ENCODE measurements at regions not wholly inside any gene's neighbourhood (a gene's known extent, or its start where the extent isn't known, plus 50 kb on each side); places are given as distances from the start of the nearest gene placed in this dataset.

- Histone ChIP-seq H3K27me3 (ENCODE audit: insufficient read depth, low read depth) (no peaks in the 10 kb centered on the region), H3K79me2 (ENCODE audit: low read depth) (no peaks in the 10 kb centered on the region), H3K27ac (no peak overlapping the region), H3K36me3 (ENCODE audit: low read depth) (no peaks in the 10 kb centered on the region), H3F3A (ENCODE audit: insufficient read depth, low read depth) (no peaks in the 10 kb centered on the region), H3K9me3 (ENCODE audit: insufficient read depth, low read depth) (no peaks in the 10 kb centered on the region), H2AFZ (no peak overlapping the region), H3K4me1 (replicated peaks; ENCODE audit: insufficient read depth) (no peaks in the 10 kb centered on the region), H4K20me1 (ENCODE audit: insufficient read depth) (no peaks in the 10 kb centered on the region), H3K4me3 (no peak overlapping the region), H3K9me2 (ENCODE audit: insufficient read depth) (no peaks in the 10 kb centered on the region), H3K4me2 (no peak overlapping the region)
- TF ChIP-seq EZH2 (IDR thresholded peaks at IDR 0.05; ENCODE audit: low read depth), result no peak
- no peak for TF ChIP-seq CTCF (conservative IDR thresholded peaks at IDR 0.05)
- CTCF ChIA-PET, result no interaction called here
- intact Hi-C loops (cut with micrococcal nuclease; ENCODE audit: unreplicated experiment), result no loop called here
- DNase-seq, result no peak
- POLR2A ChIA-PET (ENCODE audit: unreplicated experiment), result no interaction called here
- BruUV-seq (replicated peaks), result no TSS peak
Measured at GRCh38 chr2:147610496-147611040, 234.3 kb upstream of the ACVR2A start.

- H2AFZ ChIP-seq, result no peak overlapping the region
- no peaks in the 10 kb centered on the region for H3K9me2 ChIP-seq (ENCODE audit: insufficient read depth)
- DNase-seq, result no peak
- H3K9me3 ChIP-seq (ENCODE audit: insufficient read depth, low read depth), result no peaks in the 10 kb centered on the region
- H3K4me1 ChIP-seq (replicated peaks; ENCODE audit: insufficient read depth), result no peaks in the 10 kb centered on the region
- TF ChIP-seq CTCF (conservative IDR thresholded peaks at IDR 0.05) (no peak), EZH2 (IDR thresholded peaks at IDR 0.05; ENCODE audit: low read depth) (no peak)
- POLR2A ChIA-PET (ENCODE audit: unreplicated experiment), result no interaction called here
- H3K4me2 ChIP-seq, result no peak overlapping the region
- intact Hi-C loops (cut with micrococcal nuclease; ENCODE audit: unreplicated experiment), result no loop called here
- no peak overlapping the region for H3K4me3 ChIP-seq
- CTCF ChIA-PET, result no interaction called here
- no peaks in the 10 kb centered on the region for H3K27me3 ChIP-seq (ENCODE audit: insufficient read depth, low read depth)
- BruUV-seq (replicated peaks), result no TSS peak
- H3F3A ChIP-seq (ENCODE audit: insufficient read depth, low read depth), result no peaks in the 10 kb centered on the region
- no peak overlapping the region for H3K27ac ChIP-seq
- no peaks in the 10 kb centered on the region for H3K79me2 ChIP-seq (ENCODE audit: low read depth)
- H4K20me1 ChIP-seq (ENCODE audit: insufficient read depth), result no peaks in the 10 kb centered on the region
- no peaks in the 10 kb centered on the region for H3K36me3 ChIP-seq (ENCODE audit: low read depth)
Measured at GRCh38 chr2:147609301-147609700, 235.5 kb upstream of the ACVR2A start.

- BruUV-seq (replicated peaks), result no TSS peak
- H2AFZ ChIP-seq, result no peak overlapping the region
- TF ChIP-seq CTCF (conservative IDR thresholded peaks at IDR 0.05), result no peak
- no peak for TF ChIP-seq EZH2 (IDR thresholded peaks at IDR 0.05; ENCODE audit: low read depth)
- no peak overlapping the region for H3K27ac ChIP-seq
- DNase-seq, result no peak
- no peaks in the 10 kb centered on the region for H3K4me1 ChIP-seq (replicated peaks; ENCODE audit: insufficient read depth)
- POLR2A ChIA-PET (ENCODE audit: unreplicated experiment), result no interaction called here
- no peak overlapping the region for H3K4me3 ChIP-seq
- no peaks in the 10 kb centered on the region for H3F3A ChIP-seq (ENCODE audit: insufficient read depth, low read depth)
- no peaks in the 10 kb centered on the region for H3K27me3 ChIP-seq (ENCODE audit: insufficient read depth, low read depth)
- no peaks in the 10 kb centered on the region for H3K79me2 ChIP-seq (ENCODE audit: low read depth)
- intact Hi-C loops (cut with micrococcal nuclease; ENCODE audit: unreplicated experiment), result no loop called here
- CTCF ChIA-PET, result no interaction called here
- no peaks in the 10 kb centered on the region for H3K9me3 ChIP-seq (ENCODE audit: insufficient read depth, low read depth)
- H3K36me3 ChIP-seq (ENCODE audit: low read depth), result no peaks in the 10 kb centered on the region
- no peak overlapping the region for H3K4me2 ChIP-seq
- H3K9me2 ChIP-seq (ENCODE audit: insufficient read depth), result no peaks in the 10 kb centered on the region
- no peaks in the 10 kb centered on the region for H4K20me1 ChIP-seq (ENCODE audit: insufficient read depth)
Measured at GRCh38 chr2:147607379-147607778, 237.4 kb upstream of the ACVR2A start.
